Activated CD4-positive, CD25-positive, alpha-beta regulatory T cell (primary cell): ENCODE measurements at regions not wholly inside any gene's neighbourhood (a gene's known extent, or its start where the extent isn't known, plus 50 kb on each side); places are given as distances from the start of the nearest gene placed in this dataset.

Experiments
- DNase-seq, 4 experiments: peaks; one replicate each; lab custom pipeline; 2025; lab: John Stamatoyannopoulos, UW

DNA sequence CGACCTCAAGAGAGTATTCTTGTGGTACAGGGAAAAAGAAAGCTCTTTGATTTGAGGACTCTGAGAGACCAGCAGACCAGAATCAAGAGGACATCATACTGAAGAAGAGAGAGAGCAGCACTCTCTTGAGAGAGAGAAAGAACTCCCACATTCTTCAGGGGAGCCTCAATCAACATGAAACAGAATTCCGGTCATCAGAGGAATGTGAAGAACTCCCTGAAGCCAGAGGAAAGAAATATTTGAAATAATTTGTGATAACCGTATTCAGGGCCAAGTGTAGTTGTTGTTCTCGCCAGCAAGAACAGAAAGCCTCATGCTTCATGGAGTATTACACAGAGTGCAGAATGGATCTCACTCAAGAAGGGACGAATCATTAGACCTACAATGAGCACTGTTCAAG, 363.8 kb upstream of the TMEM132C start:
- DNase-seq = no peak

DNA sequence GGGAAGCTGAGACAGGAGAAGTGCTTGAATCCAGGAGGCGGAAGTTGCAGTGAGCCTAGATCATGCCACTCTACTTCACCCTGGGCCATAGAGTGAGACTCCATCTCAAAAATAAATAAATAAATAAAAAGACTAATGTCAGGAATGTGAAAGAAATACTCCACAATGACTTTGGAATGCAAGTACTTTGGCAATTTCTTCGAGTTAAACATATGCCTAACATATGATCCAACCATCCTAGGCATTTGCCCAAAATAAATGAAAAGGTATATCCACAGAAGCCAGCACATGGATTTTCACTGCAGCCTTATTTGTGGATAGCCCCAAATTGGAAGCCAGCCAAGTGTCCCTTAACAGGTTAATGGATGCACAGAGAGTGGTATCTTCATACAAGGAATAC, 357.9 kb upstream of the TMEM132C start:
- no peak for DNase-seq

DNA sequence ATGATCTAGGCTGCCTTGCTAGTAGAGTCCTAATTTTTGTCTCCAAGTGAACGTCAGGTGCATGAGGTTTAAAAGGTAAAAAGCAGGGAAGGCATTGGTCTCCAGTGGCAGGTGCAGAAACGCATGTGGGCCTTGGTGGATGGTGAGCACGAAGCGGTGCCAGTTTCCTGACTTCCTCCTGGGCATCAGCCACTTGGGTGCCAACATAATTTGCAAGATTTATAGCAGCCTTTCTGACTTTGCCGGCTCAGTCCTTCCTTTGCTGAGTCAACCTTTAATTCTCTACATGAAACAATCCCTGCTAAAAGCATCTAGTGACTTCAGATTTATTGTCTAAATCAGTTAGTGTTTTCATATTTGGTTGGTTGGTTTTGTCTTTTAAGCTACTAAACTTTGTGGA, 355.7 kb upstream of the TMEM132C start:
- no peak for DNase-seq

DNA sequence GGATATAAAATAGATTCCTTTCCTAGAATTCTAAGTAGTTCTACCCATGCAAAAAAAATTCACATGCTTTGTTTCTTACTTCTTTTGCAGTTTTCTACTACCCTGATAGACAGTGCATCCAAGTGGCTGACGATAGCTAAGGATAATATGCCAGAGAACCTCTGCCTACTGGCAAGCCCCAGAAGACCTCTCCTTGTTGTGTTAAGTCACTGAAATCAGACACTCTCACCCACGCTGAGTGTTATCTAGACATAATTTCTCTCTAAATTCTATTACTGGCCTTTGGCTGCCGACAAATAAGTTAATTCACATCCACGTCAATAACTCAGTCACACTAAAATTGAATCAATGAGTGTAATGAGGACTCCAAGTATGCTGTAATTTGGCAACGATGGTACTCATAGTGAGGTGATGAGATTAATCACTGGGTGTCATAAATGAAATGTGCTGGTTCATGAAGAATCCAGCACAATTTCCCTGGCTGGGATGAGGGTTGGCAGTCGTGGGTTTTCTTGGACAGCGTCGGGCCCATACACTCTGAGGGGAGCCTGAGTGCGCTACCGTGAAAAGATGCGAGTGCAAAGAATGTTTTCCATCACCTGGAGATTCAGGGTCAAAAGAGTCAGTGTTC, 354.8 kb upstream of the TMEM132C start:
- no peak for DNase-seq

DNA sequence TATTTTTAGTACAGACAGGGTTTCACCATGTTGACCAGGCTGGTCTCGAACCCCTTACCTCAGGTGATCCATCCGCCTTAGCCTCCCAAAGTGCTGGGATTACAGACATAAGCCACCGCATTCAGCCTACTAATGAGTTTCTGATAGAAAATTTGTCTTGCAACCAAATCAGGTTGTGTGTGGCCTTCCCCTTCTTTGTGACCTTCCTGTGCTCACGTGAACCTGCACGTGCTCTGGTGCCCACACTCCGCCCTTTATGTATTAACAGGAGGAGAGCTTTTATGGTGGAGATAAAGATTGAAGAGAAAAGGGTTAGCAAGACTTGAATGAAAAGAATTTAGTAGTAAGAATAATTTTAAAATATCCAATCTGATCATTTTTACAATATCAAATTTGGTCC, 343.5 kb upstream of the TMEM132C start:
- no peak for DNase-seq

DNA sequence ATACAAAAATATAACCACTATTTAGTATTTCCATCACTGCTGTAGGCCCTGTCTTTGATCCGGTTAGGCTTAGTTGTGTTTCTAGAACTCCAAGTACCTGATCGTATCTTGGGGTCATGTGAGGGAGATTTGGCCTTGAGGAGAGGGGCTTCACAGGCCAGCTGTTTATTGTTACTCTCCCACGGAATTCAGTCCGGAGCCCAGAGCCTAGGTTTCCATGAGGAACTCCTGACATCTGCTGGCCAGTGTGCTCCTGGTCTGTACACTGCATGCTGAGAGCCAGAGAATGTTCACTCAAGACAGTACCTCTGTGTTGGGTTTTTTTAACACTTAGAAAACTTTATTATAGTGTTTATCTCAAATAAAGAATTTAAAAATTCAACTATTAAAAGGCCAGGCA, 341.0 kb upstream of the TMEM132C start:
- no peak for DNase-seq

DNA sequence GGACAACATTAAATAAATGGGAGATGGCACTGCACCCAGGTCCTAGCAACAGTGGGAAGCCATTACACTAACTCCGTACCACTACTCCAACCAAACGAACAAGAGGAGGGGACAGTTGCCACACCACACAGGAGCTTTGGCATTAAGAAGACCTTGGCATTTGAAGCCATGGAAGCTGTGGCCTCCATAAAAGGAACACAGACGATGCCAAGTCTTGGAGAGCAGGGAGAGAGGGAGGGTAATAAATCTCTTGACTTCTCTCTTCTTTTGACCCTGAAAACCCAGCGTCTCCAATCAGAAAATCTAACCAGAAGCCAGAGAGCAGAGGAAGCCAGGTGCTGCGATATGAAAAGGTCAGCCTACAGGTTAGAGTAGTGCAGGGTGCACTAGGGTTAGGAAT, 338.8 kb upstream of the TMEM132C start:
- no peak for DNase-seq

DNA sequence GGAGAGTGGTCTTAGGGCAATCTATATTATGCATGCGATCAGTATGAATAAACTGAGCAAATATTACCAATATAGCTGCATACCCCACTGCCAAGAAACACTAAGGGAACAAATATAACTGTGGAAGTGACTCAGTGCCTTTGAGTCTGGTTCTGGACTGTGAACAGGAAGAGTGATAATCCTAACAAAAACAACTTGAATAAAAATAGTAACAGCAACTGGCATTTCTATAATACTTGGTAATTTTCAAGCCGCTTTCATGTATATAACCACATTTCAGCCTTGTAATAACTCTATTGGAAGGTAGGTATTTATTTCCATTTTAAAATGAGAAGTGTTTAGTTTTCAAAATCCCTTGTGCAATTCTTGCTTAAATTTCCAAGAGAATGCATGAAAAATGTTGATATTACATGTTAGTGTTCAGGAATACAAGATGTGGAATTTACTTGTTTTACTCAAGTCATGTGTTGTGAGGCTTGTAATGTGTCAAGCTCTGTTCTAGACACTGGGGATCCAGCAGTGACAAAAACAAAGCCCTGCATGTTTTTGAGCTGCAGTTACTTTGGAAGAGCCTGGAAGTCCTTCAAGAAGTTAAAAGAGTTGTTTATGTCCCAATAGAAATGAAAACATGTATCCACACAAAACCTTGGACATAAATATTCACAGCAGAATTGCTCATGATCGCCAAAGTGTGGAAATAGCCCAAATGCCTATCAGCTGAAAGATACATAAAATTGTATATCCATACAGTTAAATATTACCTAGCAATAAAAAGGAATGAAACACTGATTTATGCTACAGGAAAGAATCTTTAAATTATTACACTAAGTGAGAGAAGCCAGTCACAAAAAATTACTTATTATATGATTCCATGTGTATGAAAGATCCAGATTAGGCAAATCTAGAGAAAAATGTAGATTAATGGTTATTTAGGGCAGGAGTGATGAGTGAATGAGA, 338.1 kb upstream of the TMEM132C start:
- no peak for DNase-seq

DNA sequence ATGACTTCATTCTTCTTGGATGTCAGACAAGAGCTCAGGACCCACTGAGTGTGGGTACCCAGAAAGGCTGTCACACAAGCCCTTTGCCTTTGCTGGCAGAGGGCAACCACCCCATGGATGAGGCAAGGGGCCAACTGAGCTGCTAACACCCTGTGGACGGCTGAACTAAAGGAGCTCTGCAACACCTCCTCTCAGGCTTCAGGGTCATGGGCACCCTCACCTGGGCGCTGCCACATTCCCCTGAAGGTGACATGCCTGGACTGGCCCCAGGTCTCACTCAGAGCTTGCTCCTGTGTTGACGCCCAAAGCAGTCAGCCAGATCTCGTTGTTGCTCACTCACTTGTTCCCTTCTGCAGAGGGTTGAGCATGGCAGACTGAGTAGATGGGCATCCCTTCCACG, 336.8 kb upstream of the TMEM132C start:
- no peak for DNase-seq

DNA sequence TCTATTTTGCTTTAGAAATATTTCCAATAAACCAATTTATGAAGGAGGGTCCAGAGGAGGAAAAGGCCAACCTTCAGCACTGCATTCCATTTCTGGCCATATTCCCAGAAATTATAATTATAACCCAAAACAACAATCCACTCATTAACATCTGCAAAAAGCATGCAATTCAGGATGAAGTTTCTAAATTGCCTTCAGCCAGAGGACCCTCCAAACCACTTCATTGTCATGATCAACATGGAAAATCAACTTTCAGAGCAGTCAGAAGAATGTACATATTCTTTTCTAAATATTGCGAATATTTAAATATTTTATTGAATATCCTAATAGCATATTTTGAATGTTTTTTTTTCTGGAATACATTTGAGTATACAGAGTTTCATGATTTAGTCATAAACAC, 332.6 kb upstream of the TMEM132C start:
- DNase-seq = no peak

DNA sequence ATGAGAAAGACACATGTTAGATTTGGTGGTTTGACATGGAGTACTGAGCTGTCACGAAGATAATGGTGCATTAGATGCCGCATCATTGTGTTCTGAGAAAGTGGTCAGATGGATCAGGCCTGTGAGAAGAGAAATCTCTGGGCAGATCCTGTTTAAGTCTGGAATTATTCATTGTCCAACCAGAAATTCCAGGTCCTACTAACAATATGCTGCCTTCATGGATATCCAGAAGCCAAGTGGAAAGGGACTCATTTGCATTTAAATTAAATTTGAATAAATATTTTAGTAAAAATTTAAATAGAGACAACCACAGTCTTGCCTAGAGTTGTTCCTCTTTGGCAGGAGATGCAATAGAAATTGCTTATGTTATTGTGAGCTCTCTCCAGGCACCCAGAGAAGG, 330.5 kb upstream of the TMEM132C start:
- no peak for DNase-seq

DNA sequence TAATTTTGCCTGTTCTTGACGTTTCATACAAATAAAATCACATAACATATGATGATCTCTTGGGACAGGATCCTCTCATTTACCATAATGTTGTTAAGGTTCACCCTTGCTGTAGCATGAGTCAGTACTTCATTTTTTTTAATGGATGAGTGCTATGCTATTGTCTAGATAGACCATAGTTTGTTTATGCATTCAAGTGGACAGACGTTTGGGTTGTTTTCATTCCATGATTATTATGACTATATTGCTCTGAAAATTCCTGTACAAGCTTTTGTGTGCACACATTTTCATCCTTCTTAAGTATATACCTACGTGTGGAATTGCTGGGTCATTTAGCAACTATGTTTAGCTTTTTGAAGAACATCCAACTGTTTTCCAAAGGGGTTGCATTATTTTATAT, 325.6 kb upstream of the TMEM132C start:
- DNase-seq = no peak

DNA sequence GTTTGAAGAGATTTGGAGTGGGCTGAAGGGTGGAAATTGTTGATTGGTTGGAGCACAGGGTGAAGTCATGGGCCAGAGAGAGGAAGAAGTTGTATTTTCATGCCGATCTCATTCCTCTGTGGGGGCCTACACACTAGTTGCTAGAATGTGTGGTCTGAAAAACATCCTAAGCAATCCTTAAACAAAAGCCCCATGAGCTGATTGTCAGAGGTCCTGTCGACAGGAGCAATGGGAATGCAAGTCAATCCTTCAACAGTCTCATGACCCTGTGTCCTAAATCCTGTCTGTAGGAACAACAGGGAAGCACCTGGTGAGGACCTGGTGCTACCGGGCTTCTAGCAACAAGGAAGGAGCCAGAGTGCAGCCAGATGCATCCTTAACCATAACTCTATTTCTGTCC, 324.0 kb upstream of the TMEM132C start:
- no peak for DNase-seq

DNA sequence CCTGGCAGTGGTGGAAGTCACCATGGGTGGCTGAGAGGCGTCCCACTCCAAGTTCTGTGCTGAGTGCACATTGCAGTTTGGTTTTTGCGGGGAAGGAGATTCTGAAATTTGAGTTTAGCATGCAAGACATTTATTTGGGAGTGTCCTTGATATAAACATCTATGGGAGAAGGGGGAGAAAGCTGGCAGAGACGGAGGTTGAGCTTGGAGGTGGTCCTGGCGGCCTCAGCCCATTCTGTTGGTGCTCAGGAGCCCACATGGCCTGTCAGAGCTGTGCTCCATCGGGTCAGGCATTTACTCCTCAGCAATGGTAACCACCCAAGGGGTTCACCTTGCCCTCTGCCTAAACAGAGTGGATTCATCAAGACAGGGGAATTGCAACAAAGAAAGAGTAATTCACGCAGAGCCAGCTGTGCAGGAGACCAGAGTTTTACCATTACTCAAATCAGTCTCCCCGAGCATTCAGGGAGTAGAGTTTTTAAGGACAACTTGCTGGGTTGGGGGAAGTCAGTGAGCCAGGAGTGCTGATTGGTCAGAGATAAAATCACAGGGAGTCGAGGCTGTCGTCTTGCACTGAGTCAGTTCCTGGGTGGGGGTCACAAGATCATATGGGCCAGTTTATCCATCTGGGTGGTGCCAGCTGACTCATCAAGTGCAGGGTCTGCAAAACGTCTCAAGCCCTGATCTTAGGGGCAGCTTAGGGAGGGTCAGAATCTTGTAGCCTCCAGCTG, 323.3 kb upstream of the TMEM132C start:
- no peak for DNase-seq

DNA sequence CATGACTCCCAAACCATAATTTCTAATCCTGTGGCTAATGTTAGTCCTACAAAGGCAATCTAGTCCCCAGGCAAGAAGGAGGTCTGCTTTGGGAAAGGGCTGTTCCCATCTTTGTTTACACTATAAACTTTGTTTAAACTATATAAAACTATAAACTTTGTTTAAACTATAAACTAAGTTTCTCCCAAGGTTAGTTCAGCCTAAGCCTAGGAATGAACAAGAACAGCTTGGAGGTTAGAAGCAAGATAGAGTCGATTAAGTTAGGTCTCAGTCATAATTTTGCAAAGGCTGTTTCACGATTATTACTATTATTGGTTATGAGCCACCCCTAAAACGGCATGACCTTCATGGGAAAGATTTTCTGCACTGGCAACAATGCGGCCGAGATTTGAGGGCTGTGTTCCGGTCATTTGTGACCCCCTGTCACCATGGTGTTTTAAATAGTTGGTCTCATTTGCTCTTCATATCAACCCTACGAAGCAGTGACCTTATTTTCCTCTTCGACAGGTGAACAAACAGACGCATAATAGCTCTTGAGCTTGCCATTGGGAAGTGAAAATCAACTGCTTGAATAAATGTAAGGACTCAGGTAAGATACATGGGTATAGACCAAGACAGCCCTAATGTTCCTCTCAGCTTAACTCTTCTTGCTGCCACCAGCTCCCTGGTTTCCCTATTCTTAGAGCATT, 322.6 kb upstream of the TMEM132C start:
- no peak for DNase-seq

DNA sequence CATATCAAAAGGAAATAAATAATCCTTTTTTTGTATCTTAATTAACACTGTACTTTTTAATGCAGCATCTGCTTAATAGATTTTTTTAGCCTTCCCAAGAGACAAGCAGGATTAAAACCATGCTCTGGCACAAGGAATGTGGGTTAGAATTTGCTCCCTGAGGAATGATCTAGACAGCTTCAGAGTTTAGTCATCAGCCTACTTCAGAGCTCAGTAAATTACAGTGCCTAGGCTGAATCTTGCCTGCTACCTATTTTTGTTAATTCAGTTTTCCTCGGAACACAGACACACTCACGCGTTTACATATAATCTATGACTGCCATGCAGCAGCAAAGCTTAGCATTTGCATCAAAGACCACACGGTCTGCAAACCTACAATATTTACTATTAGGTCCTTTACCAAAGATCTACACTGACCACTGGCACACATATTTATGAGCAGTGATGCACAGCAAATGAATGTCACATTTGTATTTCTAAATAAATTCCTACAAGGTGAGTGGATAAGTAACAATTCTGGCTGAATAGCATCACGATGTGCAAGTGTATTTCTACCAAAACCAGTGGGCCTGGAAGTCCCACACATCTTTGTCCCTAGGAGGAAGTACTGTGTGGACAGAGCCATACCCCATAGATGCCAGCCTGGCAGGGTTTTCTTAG, 309.8 kb upstream of the TMEM132C start:
- DNase-seq = no peak

DNA sequence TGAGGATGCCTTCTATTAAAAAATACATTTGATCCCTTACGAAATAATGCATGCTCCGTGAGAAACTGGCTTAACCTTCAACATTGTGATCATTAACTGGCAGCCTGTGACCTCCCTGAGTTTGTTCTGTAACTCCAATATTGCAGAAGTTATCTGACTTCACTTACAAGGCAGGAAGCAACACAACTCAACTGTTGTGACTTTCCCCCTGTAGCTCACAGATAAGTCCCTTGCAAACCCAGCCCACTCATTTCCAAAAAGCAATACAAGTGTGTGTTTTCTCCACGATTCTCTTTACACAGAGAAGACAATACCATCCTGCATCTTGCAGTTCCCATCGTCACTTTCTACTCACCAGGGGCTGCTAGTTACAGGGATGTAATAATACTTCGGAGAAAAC, 304.7 kb upstream of the TMEM132C start:
- no peak for DNase-seq

DNA sequence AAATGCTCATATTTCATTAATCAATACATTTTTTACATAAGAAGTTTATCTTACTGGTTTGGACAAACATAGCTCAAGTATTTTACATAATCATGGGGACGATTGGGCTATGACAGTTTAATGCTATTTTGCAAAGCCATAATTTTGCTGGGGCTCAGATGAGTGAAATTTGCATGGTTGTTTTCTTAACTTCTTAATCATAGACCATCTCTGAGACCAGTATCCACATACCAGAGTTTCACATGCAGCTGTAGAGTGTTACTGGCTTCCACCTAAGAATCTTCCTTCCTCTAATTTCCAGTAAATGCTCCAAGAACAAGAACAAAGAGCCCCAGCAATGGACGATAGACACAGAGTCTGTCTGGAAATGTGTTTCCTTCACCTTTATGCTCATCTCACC, 303.0 kb upstream of the TMEM132C start:
- DNase-seq = no peak

DNA sequence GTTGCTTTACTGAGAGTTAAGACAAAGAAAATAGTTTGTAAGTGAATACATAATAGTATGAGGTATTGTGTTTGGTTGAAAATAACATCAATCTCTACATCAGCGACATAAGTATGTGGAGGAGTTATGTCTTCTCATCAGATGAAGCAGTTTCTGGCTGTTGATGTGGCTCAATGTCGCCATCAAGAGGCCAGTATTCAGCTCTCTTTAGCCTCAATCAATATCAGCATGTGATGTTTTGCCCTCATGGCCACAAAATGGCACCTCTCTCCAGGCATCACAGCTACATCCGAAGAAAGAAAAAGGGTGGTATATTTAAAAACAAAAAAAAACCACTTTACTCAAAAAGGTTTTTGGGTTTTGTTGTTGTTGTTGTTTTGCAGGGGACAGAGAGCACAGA, 302.3 kb upstream of the TMEM132C start:
- DNase-seq = no peak

DNA sequence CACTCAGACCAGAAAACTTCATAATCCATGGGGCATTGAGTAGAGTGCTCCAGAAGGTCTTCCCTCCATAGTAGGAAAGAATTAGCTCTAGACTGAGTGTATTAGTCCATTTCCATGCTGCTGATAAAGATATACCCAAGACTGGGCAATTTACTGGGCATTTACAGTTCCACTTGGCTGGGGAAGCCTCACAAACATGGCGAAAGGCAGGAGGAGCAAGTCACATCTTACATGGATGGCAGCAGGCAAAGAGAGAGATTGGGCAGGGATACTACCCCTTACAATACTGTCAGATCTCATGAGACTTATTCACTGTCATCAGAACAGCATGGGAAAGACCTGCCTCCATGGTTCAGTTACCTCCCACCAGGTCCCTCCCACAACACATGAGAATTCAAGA, 300.6 kb upstream of the TMEM132C start:
- no peak for DNase-seq

DNA sequence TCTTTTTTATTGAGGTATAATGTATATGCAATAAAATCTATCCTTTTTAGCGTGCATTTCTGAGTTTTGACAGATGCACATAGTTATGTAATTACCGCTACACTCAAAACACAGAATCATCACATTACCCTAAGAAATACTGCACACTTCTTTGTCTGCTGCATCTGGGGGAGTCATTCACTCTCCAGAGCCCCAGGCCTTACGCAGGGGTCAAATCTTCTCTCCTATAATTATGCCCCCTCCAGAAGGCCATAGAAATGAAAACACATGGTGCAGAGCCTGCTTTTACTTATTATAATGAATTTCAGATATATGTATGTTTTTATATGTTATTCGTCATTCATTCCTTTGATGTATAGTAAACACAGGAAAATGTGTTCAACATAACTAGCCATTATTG, 296.5 kb upstream of the TMEM132C start:
- no peak for DNase-seq

DNA sequence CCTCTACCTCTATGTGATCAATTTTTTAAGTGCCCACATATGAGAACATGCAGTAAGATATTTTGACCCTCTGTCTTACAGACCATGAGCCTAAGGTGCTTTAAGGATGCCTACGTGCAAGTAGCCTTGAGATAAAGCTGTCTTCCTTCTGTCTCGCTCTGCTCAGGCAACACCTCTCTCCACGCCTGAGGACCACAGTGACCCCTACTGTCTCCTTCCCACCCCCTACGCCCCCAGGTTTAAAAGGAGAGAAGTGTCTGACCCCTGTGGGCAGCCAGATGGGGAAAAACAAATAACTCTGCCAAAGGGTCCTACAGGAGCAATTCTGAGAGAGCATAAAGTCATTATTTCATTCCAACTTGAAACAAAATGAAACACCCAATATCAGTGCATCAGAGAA, 286.4 kb upstream of the TMEM132C start:
- DNase-seq = no peak
